ENCODE measurements at regions not wholly inside any gene's neighbourhood (a gene's known extent, or its start where the extent isn't known, plus 50 kb on each side); places are given as distances from the start of the nearest gene placed in this dataset.

- TF ChIP-seq CREB5 (CRISPR knock-in tag; IDR thresholded peaks at IDR 0.05; ENCODE audit: low read depth), result no peak
- no peak for TF ChIP-seq ZFP30 (CRISPR knock-in tag; IDR thresholded peaks at IDR 0.05)
- no peak for TF ChIP-seq TOX (CRISPR knock-in tag; IDR thresholded peaks at IDR 0.05; ENCODE audit: borderline replicate concordance)
- TF ChIP-seq POU6F1 (CRISPR knock-in tag; IDR thresholded peaks at IDR 0.05; ENCODE audit: borderline replicate concordance, low read depth), result no peak
- no peak for TF ChIP-seq ESRRG (CRISPR knock-in tag; IDR thresholded peaks at IDR 0.05)
- TF ChIP-seq TCF4 (CRISPR knock-in tag; IDR thresholded peaks at IDR 0.05; ENCODE audit: borderline replicate concordance), result no peak
Observed at GRCh38 chr1:75986478-75986877, 54.3 kb upstream of the ASB17 start (continued).

GRCh38 chr1:75989121-75989520 lies 56.9 kb upstream of the ASB17 start:
- TF ChIP-seq TOX (CRISPR knock-in tag; IDR thresholded peaks at IDR 0.05; ENCODE audit: borderline replicate concordance) (no peak), RARB (CRISPR knock-in tag; IDR thresholded peaks at IDR 0.05) (no peak), ARNTL (CRISPR knock-in tag; IDR thresholded peaks at IDR 0.05; ENCODE audit: borderline replicate concordance, low read depth) (no peak), CREB5 (CRISPR knock-in tag; IDR thresholded peaks at IDR 0.05; ENCODE audit: low read depth) (no peak), TCF4 (CRISPR knock-in tag; IDR thresholded peaks at IDR 0.05; ENCODE audit: borderline replicate concordance) (no peak), CSDC2 (CRISPR knock-in tag; IDR thresholded peaks at IDR 0.05) (no peak), ZFP3 (CRISPR knock-in tag; IDR thresholded peaks at IDR 0.05) (no peak), POU6F1 (CRISPR knock-in tag; IDR thresholded peaks at IDR 0.05; ENCODE audit: borderline replicate concordance, low read depth) (no peak), ZNF565 (CRISPR knock-in tag; conservative IDR thresholded peaks at IDR 0.05; ENCODE audit: low read depth) (no peak), PPARA (CRISPR knock-in tag; IDR thresholded peaks at IDR 0.05; ENCODE audit: borderline replicate concordance) (no peak)
- no peak for ATAC-seq

- ATAC-seq, result no peak
- TF ChIP-seq ZNF70 (CRISPR knock-in tag; IDR thresholded peaks at IDR 0.05), result no peak
- no peak for TF ChIP-seq TSHZ2 (CRISPR knock-in tag; IDR thresholded peaks at IDR 0.05)
- no peak for TF ChIP-seq RARB (CRISPR knock-in tag; IDR thresholded peaks at IDR 0.05)
- no peak for TF ChIP-seq ESRRG (CRISPR knock-in tag; IDR thresholded peaks at IDR 0.05)
- no peak for TF ChIP-seq CSDC2 (CRISPR knock-in tag; IDR thresholded peaks at IDR 0.05)
Observed at GRCh38 chr1:75990686-75991085, 58.5 kb upstream of the ASB17 start.

- peak; percentile 87 for ATAC-seq
- TF ChIP-seq BACH2 (CRISPR knock-in tag; IDR thresholded peaks at IDR 0.05; ENCODE audit: borderline replicate concordance) (no peak), TCF4 (CRISPR knock-in tag; IDR thresholded peaks at IDR 0.05; ENCODE audit: borderline replicate concordance) (no peak), CREB5 (CRISPR knock-in tag; IDR thresholded peaks at IDR 0.05; ENCODE audit: low read depth) (no peak), CSDC2 (CRISPR knock-in tag; IDR thresholded peaks at IDR 0.05) (no peak), ZNF565 (CRISPR knock-in tag; conservative IDR thresholded peaks at IDR 0.05; ENCODE audit: low read depth) (no peak), ISL1 (CRISPR knock-in tag; IDR thresholded peaks at IDR 0.05) (no peak), SNAI2 (CRISPR knock-in tag; IDR thresholded peaks at IDR 0.05) (no peak), PATZ1 (CRISPR knock-in tag; IDR thresholded peaks at IDR 0.05; ENCODE audit: borderline replicate concordance) (no peak), POU6F1 (CRISPR knock-in tag; IDR thresholded peaks at IDR 0.05; ENCODE audit: borderline replicate concordance, low read depth) (no peak)
Observed at GRCh38 chr1:75991497-75992114, 59.4 kb upstream of the ASB17 start.
